KBM-7 (cell line): ENCODE measurements at regions not wholly inside any gene's neighbourhood (a gene's known extent, or its start where the extent isn't known, plus 50 kb on each side); places are given as distances from the start of the nearest gene placed in this dataset.
A peak's percentile ranks its signal among the peaks of the same experiment; 100 is the strongest.

ENCODE experiments used
- DNase-seq: peaks from one replicate; pipeline ENCODE4 v3.0.0-alpha.2; 2015
- in situ Hi-C: fragments of 300-500 bp; cut with MboI; formaldehyde crosslinking; loops from 2 replicates; pipeline ENCODE4 v1.14.3; 2020; ENCODE audit warnings: low sequenced_read_pairs, low pct_unique_long_range_greater_than_20kb, mixed read lengths

DNA sequence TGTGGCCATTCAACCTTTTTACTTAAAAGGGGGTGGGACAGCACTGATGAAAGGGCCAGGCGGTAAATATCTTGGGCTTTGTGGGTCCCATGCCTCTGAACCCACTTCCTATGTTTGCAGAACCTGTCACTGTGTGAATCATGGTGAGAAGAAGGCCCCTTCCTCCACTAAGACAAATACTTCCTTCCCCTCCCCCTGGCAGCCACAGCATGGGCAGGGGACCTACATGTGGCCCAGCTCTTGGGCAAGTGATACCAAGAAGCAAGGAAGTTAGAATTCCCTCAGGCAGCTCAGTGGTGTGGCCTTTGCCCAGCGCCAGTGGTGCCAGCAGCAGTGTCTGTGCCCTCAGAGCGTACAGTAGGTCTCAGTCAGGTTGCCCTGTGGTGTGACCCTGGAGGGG, 168.6 kb downstream of the TRIM33 start:
- in situ Hi-C loops = no loop called here
- DNase-seq = peak; percentile 62

DNA sequence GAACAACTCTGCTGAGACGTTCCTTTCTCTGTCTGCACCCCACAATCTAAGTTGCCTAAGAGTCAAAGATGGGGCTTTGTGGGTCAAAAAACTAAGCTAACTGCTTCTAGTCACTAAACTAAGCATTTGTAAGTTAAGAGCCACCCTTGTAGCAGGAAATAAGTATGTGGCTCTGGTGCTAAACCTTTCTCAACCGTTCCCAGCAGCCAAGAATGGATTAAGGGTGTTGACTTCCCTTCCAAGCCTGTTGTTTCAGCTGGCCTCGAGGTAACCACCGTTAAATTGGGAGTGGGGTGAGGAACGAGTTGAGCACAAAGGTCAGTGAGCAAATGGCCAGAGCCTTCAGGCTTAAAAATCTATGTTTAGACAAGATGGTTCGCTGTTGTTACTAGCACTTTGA, 169.1 kb downstream of the TRIM33 start:
- in situ Hi-C loops = no loop called here
- peak; percentile 49 for DNase-seq

DNA sequence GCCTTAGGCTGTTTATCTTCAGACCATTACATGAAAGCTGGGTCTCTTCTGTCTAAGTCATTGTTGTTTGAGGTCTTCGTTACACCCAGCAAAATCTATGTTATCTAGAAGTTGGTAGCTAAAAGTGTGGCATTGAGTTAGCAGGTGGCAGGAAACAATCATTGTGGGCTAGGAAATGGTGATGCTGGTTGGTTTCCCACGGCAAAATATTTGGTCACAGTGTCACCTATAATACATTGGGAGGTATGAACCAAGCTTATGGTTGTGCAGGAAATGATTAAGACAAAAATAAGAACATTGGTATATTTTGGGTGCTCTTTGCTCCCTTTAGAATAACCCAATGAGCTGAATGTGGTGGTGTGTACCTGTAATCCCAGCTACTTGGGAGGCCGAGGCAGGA, 169.7 kb downstream of the TRIM33 start:
- in situ Hi-C loops = no loop called here
- no peak for DNase-seq

DNA sequence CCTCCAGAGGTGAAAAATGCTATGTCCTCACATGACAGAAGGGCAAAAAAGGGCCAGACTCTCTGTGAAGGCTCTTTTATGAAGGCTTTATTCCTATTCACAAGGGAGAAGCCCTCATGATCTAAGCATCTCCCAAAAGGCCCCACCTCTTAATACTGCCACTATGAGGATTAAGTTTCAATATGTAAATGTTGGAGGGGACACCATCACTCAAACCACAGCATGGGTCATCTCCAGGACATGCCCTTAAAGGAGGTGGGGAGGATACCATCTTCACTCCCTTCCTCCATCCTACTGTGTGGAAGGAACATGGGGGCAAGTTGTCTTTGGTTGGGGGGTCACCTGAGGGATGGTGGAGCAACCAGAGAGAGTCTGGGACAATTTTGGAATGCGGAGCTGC, 170.1 kb downstream of the TRIM33 start:
- in situ Hi-C loops = no loop called here
- DNase-seq = no peak

DNA sequence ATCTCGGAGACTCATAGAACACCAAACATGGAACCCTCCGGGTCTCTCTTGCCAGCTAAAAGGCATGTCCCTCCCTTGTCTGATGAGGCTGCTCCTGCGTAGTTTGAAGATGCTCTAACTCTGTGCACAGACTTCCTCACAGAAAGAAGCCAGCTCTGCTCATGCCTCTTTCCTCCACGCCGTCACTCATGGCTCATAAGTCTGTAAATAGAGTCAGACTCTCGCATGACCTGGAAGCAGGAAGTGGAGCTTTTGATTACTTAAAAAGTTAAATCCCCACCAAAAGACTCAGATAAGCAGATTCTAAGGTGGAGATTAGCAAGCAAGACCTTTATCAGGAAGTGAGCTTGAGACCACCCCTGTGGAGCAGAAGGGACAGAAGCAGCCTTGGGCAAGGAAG, 171.6 kb downstream of the TRIM33 start:
- in situ Hi-C loops = no loop called here
- no peak for DNase-seq

DNA sequence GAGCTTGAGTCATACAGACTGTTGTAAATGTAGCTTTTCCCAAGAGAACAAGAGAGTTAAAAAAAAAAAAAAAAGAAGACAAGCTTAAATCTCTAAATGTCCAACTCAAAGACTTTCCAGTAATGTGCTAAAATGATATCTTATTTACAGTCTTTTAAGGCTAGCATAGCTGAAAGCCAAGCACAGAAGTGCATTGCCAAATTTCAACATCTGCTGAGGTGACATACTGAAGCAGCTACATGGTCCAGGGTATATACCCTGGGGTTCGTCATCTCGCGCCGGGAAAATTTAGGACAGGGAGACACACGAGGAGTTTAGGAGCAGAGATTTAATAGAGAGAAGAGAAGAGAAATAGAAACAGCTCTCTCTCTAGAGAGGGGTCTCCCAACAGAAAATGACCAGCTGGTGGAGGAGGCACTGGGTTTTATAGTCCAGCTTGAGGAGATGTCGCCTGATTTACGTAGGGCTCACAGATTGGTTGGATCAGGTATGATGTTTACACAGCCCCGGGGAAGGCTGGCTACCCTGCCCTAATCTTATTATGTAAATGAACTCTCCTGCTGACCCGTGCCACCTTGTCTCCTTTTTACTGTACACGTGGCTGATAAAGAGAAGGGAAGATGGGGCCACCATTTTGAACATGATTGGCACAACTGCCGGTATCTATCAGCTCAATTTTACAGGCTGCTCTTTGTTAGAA, 172.7 kb downstream of the TRIM33 start:
- no peak for DNase-seq
- in situ Hi-C loops = no loop called here

DNA sequence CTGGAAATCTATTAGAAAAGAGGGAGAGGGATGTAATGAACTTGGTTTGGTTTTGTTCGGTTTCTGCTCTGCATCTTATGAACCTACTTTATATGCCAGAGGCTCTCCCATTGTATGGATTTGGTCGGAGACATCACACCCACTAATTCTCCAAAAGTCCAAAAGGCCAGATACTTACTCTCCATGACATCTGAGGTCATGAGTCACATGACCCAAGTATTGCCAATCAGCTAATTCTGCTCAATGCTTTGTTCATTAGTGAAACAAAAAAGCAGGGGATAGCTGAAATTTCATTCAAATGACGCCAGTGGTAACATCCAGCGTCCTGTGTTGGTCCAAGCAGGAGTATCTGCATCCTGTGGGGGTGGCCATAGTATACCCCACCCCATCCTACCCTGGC, 173.6 kb downstream of the TRIM33 start:
- in situ Hi-C loops = no loop called here

DNA sequence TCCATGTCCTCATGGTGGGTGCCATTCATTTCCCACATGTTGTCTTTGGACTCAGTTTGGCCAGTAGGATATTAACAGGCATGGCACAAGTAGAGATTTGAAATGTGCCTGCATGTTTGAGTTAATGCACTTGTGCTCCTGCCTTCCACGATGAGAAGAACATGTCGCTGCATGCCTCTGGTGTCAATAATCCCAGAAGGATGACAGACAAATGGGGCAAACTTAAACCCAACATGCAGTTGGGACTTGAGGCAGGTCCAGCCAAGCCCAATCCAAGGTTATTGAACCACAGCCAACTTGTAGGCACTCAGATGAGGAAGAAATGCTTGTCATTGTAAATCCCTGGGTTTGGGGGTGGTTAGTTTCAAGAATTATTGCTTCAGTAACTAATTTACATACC, 174.6 kb downstream of the TRIM33 start:
- in situ Hi-C loops = no loop called here
- DNase-seq = peak; percentile 12

More for the DNA sequence above, 173.6 kb downstream of the TRIM33 start:
- DNase-seq = no peak

DNA sequence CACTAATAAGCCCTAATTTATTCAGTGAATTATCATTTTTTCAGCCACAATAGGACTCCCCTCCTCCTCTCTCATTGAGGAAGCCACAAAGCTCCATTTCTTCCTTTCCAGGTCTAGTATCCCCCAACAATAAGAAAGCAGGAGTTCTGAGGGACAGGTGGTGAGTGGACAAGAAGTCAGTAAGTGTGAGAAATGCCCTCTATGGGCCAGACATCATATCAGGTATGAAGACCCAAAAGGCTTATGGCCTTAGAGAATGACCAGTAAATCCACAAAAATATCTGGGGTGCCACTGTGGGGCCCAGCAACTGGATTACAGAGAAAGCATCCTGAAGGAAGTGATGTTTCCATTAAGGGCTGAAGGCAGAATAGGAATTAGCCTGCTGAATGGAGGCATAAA, 175.7 kb downstream of the TRIM33 start:
- in situ Hi-C loops = no loop called here
- DNase-seq = no peak

DNA sequence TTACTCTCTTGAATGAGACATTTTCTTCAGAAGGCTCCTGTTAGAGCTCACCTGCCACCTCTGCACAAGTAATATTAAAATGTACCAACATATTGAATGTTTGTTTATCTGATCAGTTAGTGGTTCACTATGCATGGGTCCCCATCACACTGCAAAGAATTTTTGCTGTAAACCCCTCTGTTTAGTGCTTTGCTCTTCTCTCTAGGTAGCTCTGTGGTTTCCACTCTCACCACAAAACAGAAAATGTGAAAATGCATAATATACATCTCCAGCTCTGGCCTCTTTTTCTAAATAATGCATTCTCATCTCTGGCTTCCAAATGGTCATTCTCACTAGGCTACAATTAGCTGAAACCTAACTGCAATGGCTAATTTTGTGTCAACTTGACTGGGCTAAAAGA, 176.7 kb downstream of the TRIM33 start:
- in situ Hi-C loops = no loop called here
- DNase-seq = no peak

DNA sequence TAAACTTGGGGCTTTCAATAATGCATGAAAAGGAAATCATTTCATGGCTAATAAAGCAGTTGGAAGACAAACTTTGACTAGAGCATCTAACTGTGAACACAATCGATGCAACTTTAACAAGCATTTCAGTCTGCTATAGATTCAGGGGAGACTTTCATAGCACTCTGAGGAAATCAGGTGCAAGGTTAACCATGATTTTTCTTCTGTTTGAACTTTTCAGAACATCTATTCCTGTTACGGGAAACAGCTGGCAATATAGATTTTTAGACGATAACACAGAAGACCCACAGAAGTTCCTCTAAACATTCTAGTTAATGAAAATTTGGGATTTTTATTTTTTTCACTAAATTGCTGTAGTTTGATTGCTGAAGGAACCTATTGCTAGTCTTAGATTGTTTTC, 177.3 kb downstream of the TRIM33 start:
- in situ Hi-C loops = no loop called here
- no peak for DNase-seq

DNA sequence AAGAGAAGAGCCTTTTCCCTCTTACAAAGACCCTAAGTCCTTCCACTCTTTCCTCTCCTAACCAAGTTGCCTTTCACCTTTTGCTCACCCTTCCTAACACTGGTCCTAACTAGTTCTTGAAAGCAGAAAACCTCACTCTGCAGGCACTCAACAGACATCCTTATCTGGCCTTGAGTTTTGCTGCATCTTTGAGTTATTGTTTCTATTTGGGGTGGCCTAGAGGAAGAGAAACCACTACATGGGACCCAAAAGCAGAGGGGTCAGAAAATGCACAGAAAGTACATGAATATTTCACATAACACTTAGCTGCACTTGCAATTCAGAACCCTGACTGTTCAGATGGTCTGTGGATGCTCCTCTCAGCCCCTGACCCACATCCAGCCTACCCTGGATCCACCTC, 178.3 kb upstream of the SYT6 start:
- in situ Hi-C loops = no loop called here
- DNase-seq = no peak

DNA sequence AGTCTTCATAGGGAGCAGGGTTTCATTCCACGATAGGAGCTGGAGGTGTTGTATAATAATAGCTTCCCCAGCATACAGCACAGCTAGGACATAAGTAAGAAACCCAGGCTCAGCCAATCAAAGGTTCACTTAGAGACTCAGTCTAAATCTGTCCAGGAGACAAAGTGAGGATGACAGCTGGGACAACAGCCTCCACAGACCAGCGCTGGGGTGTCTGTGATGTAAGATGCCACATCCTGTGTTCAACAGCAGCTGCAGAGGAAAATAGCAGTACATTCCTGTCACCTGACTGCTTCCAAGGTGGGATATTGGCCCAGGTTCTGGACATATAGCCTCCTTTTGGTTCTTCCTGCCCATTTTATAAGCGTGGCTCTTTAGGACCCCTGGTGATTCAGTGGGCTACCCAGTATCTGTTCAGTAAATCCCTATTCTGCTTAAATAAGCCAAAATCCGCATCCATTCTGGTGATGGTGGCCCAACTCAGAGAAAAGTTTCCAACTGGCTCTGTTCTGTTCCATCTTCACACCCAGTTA, 176.8 kb upstream of the SYT6 start:
- DNase-seq = no peak
- in situ Hi-C loops = no loop called here

DNA sequence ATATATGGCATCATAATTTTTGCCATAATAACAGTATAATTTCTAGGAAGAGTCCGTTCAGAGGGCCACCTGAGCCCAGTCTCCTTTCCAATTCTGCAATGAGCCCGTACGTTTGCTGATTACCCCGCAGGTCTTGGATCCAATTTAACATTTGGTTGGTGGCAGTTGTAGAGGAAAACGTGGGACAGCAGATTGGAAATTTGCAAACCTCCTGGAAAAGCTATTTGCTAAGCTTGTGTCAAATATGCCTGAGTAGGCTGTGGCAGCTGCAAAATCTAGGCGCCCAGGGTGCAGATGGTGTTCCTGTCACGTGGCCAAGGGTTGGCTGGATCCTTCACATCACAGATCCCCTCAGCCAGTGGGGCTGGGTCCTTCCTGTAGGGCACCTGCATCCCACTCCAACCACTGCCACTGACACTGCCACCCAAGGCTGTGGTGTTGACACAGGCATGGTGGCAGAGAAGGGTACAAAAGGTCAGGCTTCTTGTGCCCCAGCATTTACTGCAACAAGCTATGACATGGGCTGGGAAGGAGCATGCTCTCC, 174.8 kb upstream of the SYT6 start:
- in situ Hi-C loops = no loop called here
- no peak for DNase-seq

DNA sequence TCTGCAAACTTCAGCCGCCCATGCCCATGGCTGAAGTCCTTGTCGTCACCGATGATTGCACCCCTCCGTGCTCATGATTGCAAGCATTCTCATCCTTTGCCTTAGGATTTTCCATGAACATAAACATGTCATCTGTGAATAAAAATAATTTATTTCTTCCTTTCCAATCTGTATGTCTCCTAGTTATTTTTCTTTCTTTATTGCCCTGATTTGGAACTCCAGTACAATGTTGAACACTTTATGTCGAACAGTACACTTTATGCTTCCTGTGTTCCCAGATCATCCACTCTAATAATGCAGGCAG, 170.9 kb upstream of the SYT6 start:
- no peak for DNase-seq
- in situ Hi-C loops = no loop called here

DNA sequence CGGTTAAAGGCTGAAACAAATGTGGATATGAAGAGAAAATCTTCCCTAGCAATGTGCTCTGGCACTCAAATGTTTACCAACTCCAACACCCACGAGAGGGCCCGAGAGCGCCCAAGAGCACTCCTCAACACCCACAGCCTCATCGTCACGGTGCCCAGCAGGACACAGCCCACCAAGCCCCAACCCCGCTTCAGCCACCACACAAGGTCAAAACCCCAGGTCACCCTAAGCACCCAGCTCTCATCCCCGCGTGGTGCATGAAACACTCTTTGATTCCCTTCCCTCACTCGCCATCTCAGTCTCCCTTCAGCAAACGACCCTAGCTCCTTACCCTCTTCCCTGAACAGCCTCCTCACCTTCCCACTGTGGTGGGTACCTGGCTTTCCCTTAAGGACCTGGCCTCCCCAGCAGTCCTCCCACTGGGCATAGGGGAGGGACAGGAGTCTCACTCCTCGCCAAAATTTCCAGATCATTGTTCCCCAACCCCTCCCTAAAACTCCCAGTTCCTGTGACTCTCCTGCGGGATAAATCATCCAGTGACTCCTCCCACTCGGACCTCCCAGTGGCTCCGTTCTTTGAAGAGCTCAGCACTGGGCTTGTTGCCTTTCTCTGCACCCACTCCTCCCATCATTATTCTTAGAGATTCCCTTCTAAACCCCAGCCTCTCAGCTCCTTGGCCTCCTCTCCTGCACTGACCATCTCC, 170.4 kb upstream of the SYT6 start:
- in situ Hi-C loops = no loop called here

DNA sequence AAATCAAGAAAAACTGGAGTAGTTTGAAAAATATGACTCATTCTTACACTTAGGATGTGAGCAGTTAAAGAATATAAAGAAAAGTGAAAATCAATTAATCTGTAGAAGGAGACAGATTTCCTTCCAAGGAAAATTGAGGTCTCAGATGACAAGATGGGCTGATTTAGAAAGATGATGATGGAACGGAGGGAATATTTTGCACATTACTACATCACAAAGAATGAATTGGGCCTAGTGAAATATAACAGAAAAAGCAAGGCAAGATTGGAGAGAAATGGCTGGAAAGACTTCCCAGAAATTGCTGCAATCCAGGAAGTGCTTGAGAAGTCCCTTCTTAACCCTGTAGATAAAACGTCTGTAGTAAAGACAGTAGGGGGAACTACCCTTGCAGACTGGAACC, 169.1 kb upstream of the SYT6 start:
- DNase-seq = no peak
- in situ Hi-C loops = no loop called here

More for the DNA sequence above, 170.4 kb upstream of the SYT6 start:
- DNase-seq = no peak

DNA sequence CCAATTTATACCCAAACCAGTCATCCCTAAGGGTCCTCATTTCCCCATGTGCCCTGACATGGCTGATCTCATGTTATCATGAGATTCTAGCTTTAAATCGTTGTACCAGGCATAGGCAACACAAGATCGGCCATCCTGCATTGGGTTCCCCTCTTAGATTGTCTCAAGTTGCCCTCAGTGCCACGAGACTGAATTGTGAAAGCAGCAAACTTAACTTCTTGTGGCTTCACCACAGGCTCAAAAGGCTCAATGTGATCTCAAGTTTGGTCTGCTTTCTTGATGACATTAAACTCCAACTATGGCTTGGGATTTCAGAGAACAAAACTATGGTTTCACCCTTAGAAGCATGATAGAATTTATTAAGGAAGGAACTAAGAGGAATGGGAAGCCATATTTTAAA, 168.5 kb upstream of the SYT6 start:
- in situ Hi-C loops = no loop called here
- no peak for DNase-seq

DNA sequence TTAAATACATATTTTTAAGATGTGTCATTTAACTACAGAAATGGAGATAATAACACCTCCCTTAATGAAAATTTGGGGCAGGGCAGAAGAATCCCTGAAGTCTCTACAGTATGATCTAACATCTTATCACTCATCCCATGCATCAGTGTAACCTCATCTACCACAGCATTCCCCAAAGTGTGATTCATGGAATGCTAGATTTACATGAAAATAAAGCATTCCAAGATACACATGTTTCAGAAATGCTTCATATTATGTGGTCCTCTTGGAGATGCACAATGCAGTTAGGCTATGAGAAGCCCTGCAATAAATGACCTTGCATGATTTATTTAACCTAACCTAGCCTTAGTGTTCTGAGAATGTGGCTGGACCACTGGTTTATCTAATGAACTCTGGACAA, 166.9 kb upstream of the SYT6 start:
- in situ Hi-C loops = no loop called here
- no peak for DNase-seq

DNA sequence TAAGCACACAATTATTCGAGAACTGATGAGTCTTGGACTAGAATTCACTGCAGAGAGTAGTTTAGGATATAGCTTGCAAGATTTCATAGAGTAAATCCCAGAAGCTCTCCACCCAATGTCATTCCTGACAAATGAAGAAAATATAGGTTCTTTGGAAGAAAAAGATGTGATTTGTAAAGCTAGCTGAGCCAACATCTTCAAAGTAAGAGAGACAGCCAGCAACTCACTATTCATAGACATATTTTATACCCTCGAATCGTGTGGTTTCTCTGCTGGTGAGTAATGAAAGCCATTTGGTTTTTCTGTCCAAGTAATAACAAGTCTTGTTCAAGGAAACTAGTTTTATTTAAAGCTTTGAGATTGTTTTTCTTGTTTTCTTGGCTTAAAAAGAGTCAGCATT, 165.7 kb upstream of the SYT6 start:
- no peak for DNase-seq
- in situ Hi-C loops = no loop called here

DNA sequence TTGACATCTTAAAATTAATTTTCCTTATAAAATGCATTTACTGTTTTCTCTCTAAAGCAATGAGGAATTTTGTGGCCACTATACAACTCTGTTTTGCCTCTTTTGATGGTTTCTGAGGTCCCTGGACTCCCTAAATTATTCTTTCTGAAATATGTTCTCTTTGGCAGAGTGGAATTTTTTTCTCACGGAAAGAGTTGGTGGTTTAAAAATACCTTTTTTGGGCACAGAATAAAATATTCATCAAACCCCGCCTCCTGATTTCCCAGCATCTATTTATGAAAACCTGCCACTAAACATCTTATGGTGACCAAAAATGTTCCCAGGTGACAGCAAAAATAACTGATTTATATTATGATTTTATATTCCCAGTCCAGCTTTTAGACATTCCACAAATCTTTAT, 165.3 kb upstream of the SYT6 start:
- DNase-seq = no peak
- in situ Hi-C loops = no loop called here
